GM18517 (cell line): ENCODE measurements at regions not wholly inside any gene's neighbourhood (a gene's known extent, or its start where the extent isn't known, plus 50 kb on each side); places are given as distances from the start of the nearest gene placed in this dataset.

ENCODE experiments used
- ATAC-seq: cut with Tn5 transposase; IDR thresholded peaks from one replicate; pipeline ENCODE4 v1.9.1; 2021; ENCODE audit warnings: mild to moderate bottlenecking, moderate library complexity; ENCODE audit not compliant: unreplicated experiment

- no peak for ATAC-seq
Observed at GRCh38 chr17:71709271-71709890, 411.4 kb upstream of the SOX9 start.

DNA sequence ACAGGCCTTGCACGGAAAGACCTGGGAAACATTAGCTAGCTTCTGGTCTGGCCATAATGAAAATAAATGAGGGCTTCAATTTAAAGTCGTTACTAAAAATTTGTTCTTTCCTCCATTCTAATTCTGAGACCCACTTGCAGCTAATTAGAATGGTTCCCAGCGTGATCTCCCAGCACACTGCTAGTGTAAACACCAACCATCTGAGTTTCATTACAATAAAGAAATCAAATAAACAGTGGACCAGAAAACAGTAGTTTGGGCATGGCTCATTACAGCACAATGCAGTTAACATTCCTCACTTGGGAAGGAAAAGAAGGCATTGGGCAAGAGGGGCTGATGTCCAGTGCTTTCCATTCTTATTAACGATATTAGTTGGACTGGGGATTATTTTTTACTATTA lies 410.9 kb upstream of the SOX9 start:
- no peak for ATAC-seq

- no peak for ATAC-seq
Observed at GRCh38 chr17:71710816-71711215, 410.0 kb upstream of the SOX9 start.

GRCh38 chr17:71713846-71714245 lies 407.0 kb upstream of the SOX9 start:
- ATAC-seq, result no peak

- ATAC-seq, result no peak
Observed at GRCh38 chr17:71724339-71724738, 396.5 kb upstream of the SOX9 start.

DNA sequence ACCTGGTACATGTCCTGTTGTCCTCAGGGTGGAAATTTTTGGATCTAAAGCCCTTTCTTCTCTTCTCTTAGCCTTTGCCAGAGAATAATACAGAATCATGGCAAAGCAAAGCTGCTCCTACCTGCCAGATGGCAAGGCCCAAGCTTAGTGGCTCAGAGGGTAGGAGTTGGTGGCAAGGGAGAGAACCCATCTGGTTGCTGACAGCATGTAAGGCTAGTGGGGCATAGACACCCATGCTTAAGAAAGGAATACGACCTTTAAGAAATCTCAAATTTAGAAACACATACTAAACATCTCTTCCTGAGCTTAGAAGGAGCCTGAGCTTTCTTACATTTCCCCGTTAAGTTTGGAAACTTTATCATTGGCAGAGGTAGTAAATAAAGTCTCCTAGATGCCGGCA lies 395.0 kb upstream of the SOX9 start:
- ATAC-seq, result no peak

GRCh38 chr17:71726341-71726740 lies 394.5 kb upstream of the SOX9 start:
- no peak for ATAC-seq

- ATAC-seq, result no peak
Observed at GRCh38 chr17:71727292-71727691, 393.5 kb upstream of the SOX9 start.

GRCh38 chr17:71727723-71728122 lies 393.1 kb upstream of the SOX9 start:
- no peak for ATAC-seq

DNA sequence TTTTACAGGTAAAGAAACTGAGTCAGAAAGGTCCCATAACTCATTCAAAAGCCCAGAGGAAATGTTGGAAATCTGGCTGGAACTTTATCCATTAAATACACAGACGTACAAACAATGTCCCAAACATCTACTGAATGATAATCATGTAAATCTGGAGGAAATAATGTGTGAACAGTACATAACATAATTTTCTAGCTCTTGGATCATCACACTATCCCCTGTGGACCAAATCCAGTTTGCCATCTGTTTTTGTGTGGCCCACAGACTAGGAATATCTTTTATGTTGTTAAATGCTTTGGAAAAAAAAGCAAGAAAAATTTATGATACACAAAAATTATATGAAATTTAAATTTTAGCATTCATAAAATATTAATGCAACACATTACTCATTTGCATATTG lies 389.9 kb upstream of the SOX9 start:
- no peak for ATAC-seq

- no peak for ATAC-seq
Observed at GRCh38 chr17:71735893-71736292, 384.9 kb upstream of the SOX9 start.

GRCh38 chr17:71740866-71741265 lies 380.0 kb upstream of the SOX9 start:
- ATAC-seq, result no peak

DNA sequence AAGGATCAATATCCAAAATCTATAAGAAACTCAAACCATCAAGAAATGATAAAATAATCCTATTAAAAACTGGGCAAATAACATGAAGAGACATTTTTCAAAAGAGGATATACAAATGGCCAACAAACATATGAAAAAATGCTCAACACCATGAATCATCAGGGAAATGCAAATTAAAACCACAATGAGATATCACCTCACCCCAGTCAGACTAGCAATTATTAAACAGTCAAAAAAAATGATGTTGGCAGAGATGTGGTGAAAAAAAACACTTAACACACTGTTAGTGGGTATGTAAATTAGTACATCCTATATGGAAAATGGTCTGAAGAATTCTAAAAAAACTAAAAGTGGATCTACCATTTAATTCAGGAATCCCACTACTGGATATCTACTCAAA lies 379.0 kb upstream of the SOX9 start:
- no peak for ATAC-seq

DNA sequence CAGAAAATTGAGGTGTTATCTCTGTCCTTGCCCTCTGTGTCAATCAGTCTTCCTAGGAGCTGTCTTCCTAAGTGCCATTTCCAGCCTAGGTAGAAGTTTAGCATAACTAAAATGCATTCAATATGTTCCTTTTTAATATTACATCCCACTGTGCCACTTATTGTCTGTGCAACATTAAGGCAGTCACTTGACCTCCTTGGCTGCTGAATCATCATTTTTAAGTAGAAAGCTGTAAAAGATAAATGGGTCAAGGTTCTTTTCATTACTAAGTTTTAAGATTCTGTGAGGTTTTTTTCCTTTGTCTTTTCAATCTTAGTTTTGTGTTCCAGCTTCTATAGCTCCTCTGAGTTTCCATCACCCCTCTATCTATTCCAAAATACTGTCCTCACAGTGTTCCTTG lies 371.9 kb upstream of the SOX9 start:
- no peak for ATAC-seq

- ATAC-seq, result no peak
Observed at GRCh38 chr17:71753070-71753469, 367.8 kb upstream of the SOX9 start.

- no peak for ATAC-seq
Observed at GRCh38 chr17:71757156-71757555, 363.7 kb upstream of the SOX9 start.

- no peak for ATAC-seq
Observed at GRCh38 chr17:71757956-71758355, 362.9 kb upstream of the SOX9 start.

DNA sequence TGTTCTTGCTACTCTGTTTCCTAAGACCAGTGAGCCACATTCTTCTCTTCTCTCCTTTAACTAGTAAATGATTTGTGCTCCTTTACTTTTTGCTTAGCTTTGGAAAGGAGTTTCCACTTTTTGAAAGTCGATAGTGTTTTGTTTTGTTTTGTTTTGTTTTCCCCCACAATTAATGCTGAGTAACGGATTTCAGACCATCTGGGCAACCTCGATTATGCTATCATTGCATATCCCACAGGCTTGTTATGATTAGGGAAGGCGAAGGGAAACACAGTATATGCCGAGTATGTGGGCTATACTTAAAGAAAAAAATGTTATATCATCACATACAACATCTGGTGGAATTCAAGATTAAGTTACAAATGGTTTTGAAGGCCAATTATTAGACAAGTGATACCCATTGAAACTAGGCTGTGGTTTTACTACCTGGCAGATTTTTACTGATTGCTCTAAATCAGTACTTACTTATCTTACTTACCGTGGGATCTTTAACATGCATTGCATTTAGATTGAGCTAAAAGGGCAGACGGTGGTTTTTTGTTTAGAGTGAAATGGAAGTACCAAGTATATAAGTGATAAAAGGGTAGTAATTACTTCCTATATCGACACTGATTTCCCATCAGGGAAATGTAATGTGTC lies 361.3 kb upstream of the SOX9 start:
- ATAC-seq, result no peak

DNA sequence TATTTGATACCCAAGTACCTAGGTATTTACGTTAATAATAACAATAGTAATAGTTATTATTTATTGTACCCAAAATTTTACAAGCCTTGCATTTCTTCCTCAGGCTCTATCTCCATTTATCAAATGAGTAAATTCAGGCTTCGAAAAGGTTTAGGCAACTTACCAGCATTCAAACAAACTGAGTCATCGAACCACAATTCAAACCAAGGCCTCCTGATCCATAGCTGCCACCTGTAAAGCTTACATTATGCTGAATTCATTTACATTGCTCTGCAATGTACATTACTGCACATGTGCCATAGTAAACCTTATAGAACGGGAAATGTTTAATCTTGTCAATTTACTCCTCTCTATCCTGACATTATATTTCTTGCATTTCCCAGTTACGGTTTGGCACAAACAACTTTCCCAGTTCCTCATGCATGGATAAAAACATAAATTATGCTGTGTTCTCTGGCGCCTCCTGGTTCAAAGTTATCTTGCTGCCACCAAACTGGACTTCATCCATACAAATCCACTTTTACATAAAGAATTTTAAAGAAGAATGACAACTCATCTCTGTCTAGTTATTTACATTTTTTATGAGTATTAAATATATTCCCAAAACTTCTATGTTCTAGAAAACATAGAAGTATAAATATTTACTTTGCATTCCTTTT lies 360.6 kb upstream of the SOX9 start:
- ATAC-seq, result no peak

DNA sequence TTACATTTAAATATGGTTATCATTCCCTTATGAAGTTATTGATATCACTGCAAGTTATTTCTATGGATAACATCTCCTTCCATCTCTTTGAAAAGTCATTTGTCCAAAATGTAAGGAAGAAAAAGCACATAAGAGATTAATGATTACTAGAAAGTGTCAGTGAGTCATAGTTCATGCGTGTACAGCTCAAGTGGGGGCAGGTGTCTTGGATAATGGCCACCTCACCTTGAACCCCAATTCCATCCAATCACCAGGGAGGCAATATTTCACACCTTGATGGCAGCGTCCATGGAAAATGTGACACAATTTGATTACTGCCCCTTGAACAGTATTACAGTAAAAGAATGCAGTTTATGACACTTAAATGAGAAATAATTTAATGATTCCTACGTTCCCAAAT lies 358.3 kb upstream of the SOX9 start:
- ATAC-seq, result no peak

- no peak for ATAC-seq
Observed at GRCh38 chr17:71764505-71764904, 356.3 kb upstream of the SOX9 start.

DNA sequence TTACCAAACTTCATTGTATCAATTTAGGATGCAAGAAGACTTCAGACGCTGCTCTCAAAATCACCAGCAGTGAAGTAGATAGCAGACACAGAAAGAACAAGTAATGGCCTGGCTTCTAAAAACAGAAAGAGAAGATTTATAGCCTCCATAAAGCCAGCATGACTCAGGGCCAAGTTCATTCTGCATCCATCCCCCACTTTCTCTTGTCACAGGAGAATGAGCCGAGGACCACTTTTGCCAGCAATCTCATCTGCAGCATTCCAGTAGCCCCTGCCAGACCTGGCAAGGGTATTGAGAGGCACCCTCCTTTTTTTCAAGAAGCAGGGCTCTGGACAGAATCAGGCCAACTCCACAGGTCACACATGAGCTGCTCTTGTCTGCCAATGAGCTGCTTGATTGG lies 355.4 kb upstream of the SOX9 start:
- no peak for ATAC-seq

GRCh38 chr17:71769850-71770249 lies 351.0 kb upstream of the SOX9 start:
- no peak for ATAC-seq
